ENCODE measurements at regions not wholly inside any gene's neighbourhood (a gene's known extent, or its start where the extent isn't known, plus 50 kb on each side); places are given as distances from the start of the nearest gene placed in this dataset.

DNA sequence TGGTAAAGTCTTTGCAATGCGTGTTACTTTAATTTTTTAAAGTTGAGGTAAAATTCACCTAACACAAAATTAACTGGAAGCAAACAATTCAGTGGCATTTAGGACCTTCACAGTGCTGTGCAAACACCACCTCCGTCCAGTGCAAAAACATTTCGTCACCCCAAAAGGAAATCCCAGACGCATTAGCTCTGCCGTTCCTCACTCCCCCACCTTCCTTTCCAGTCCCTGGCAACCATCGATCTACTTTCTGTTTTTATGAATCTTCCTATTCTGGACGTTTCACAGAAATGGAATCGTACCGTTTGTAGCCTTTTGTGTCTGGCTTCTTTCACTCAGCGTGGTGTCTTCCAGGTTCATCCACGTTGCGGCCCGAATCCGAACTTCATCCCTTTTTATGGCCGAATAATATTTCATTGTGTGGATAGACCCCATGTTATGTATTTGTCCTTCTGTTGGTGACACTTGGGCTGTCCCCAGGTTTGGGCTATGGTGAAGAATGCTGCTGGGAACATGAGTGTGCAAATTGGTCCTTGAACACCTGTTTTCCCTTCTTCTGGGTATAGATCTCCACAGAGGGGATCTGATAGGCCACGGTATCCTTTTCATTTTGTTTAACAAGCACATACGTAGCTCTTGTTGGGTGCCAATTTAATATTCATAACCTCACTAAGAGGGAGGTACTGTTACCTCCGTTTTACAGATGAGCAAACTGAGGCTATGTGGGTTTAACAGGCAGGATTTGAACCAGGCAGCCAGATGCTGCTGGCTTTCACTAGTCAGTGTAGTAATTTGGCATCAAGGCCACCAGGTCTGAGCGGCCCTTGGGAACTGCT is 232.0 kb upstream of the GSE1 start:
- TF ChIP-seq, protein P1, sequence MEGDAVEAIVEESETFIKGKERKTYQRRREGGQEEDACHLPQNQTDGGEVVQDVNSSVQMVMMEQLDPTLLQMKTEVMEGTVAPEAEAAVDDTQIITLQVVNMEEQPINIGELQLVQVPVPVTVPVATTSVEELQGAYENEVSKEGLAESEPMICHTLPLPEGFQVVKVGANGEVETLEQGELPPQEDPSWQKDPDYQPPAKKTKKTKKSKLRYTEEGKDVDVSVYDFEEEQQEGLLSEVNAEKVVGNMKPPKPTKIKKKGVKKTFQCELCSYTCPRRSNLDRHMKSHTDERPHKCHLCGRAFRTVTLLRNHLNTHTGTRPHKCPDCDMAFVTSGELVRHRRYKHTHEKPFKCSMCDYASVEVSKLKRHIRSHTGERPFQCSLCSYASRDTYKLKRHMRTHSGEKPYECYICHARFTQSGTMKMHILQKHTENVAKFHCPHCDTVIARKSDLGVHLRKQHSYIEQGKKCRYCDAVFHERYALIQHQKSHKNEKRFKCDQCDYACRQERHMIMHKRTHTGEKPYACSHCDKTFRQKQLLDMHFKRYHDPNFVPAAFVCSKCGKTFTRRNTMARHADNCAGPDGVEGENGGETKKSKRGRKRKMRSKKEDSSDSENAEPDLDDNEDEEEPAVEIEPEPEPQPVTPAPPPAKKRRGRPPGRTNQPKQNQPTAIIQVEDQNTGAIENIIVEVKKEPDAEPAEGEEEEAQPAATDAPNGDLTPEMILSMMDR (IDR thresholded peaks at IDR 0.05): no peak
- TF ChIP-seq EP300 (IDR thresholded peaks at IDR 0.05): no peak
- no peak for TF ChIP-seq POLR2A (IDR thresholded peaks at IDR 0.05)
